ENCODE measurements at regions not wholly inside any gene's neighbourhood (a gene's known extent, or its start where the extent isn't known, plus 50 kb on each side); places are given as distances from the start of the nearest gene placed in this dataset.
A peak's percentile ranks its signal among the peaks of the same experiment; 100 is the strongest.

GRCh38 chr15:38660738-38661137 is 96.1 kb upstream of the RASGRP1 start:
- H3K4me1 Mint-ChIP-seq, result peaks cover 63% of the 10 kb centered on the region
- H3K9me3 Mint-ChIP-seq, result peaks cover 6% of the 10 kb centered on the region
- H3K4me3 Mint-ChIP-seq, result peak overlapping the region; percentile 20
- DNase-seq, result no peak
- no peaks in the 10 kb centered on the region for H3K27me3 Mint-ChIP-seq
- H3K27ac Mint-ChIP-seq, result peak overlapping the region; percentile 47
- H3K36me3 Mint-ChIP-seq, result peaks cover 5% of the 10 kb centered on the region

- peaks cover 10% of the 10 kb centered on the region for H3K9me3 Mint-ChIP-seq
- peaks cover 12% of the 10 kb centered on the region for H3K36me3 Mint-ChIP-seq
- DNase-seq, result no peak
- H3K27ac Mint-ChIP-seq, result no peak overlapping the region
- no peaks in the 10 kb centered on the region for H3K27me3 Mint-ChIP-seq
- H3K4me3 Mint-ChIP-seq, result no peak overlapping the region
- H3K4me1 Mint-ChIP-seq, result peaks cover 68% of the 10 kb centered on the region
Observed at GRCh38 chr15:38662033-38662802, 97.6 kb upstream of the RASGRP1 start.

GRCh38 chr15:38662805-38663204 is 98.2 kb upstream of the RASGRP1 start:
- Mint-ChIP-seq H3K27me3 (no peaks in the 10 kb centered on the region), H3K36me3 (peaks cover 16% of the 10 kb centered on the region), H3K4me3 (no peak overlapping the region), H3K4me1 (peaks cover 74% of the 10 kb centered on the region), H3K9me3 (peaks cover 10% of the 10 kb centered on the region), H3K27ac (no peak overlapping the region)
- no peak for DNase-seq

GRCh38 chr15:38665586-38666305 is 101.1 kb upstream of the RASGRP1 start:
- no peak for DNase-seq
- H3K4me1 Mint-ChIP-seq, result peaks cover 78% of the 10 kb centered on the region
- H3K27ac Mint-ChIP-seq, result peak overlapping the region; percentile 18
- H3K4me3 Mint-ChIP-seq, result no peak overlapping the region
- H3K27me3 Mint-ChIP-seq, result no peaks in the 10 kb centered on the region
- H3K36me3 Mint-ChIP-seq, result peaks cover 15% of the 10 kb centered on the region
- peaks cover 6% of the 10 kb centered on the region for H3K9me3 Mint-ChIP-seq

GRCh38 chr15:38666865-38667510 is 102.4 kb upstream of the RASGRP1 start:
- Mint-ChIP-seq H3K9me3 (peaks cover 4% of the 10 kb centered on the region), H3K4me3 (no peak overlapping the region), H3K4me1 (peaks cover 83% of the 10 kb centered on the region), H3K36me3 (peaks cover 16% of the 10 kb centered on the region), H3K27me3 (no peaks in the 10 kb centered on the region), H3K27ac (peak overlapping the region; percentile 72)
- DNase-seq, result no peak

- peaks cover 4% of the 10 kb centered on the region for H3K9me3 Mint-ChIP-seq
- H3K36me3 Mint-ChIP-seq, result peaks cover 16% of the 10 kb centered on the region
Observed at GRCh38 chr15:38667890-38668850, 103.6 kb upstream of the RASGRP1 start.

GRCh38 chr15:38668898-38669391 is 104.3 kb upstream of the RASGRP1 start:
- Mint-ChIP-seq H3K9me3 (peaks cover 7% of the 10 kb centered on the region), H3K27ac (no peak overlapping the region), H3K27me3 (no peaks in the 10 kb centered on the region), H3K36me3 (peaks cover 16% of the 10 kb centered on the region), H3K4me1 (peaks cover 87% of the 10 kb centered on the region), H3K4me3 (no peak overlapping the region)
- no peak for DNase-seq

More at GRCh38 chr15:38667890-38668850, 103.6 kb upstream of the RASGRP1 start:
- DNase-seq, result no peak
- Mint-ChIP-seq H3K4me1 (peaks cover 85% of the 10 kb centered on the region), H3K27me3 (no peaks in the 10 kb centered on the region), H3K4me3 (no peak overlapping the region), H3K27ac (peak overlapping the region; percentile 72)

GRCh38 chr15:38670128-38671005 is 105.8 kb upstream of the RASGRP1 start:
- peaks cover 16% of the 10 kb centered on the region for H3K36me3 Mint-ChIP-seq
- H3K27me3 Mint-ChIP-seq, result no peaks in the 10 kb centered on the region
- DNase-seq, result peak; percentile 49
- peaks cover 7% of the 10 kb centered on the region for H3K9me3 Mint-ChIP-seq
- peaks cover 85% of the 10 kb centered on the region for H3K4me1 Mint-ChIP-seq
- H3K27ac Mint-ChIP-seq, result peak overlapping the region; percentile 94
- peak overlapping the region; percentile 12 for H3K4me3 Mint-ChIP-seq

- DNase-seq, result no peak
- no peaks in the 10 kb centered on the region for H3K27me3 Mint-ChIP-seq
- H3K9me3 Mint-ChIP-seq, result peaks cover 7% of the 10 kb centered on the region
- peaks cover 16% of the 10 kb centered on the region for H3K36me3 Mint-ChIP-seq
- peak overlapping the region; percentile 12 for H3K4me3 Mint-ChIP-seq
- H3K4me1 Mint-ChIP-seq, result peaks cover 78% of the 10 kb centered on the region
- peak overlapping the region; percentile 94 for H3K27ac Mint-ChIP-seq
Observed at GRCh38 chr15:38671006-38671387, 106.4 kb upstream of the RASGRP1 start.

- Mint-ChIP-seq H3K27ac (peak overlapping the region; percentile 94), H3K9me3 (peaks cover 4% of the 10 kb centered on the region), H3K27me3 (no peaks in the 10 kb centered on the region), H3K36me3 (peaks cover 13% of the 10 kb centered on the region), H3K4me3 (peak overlapping the region; percentile 61), H3K4me1 (peaks cover 71% of the 10 kb centered on the region)
- peak; percentile 47 for DNase-seq
Observed at GRCh38 chr15:38671675-38672254, 107.2 kb upstream of the RASGRP1 start.

- Mint-ChIP-seq H3K4me3 (peak overlapping the region; percentile 61), H3K4me1 (peaks cover 71% of the 10 kb centered on the region), H3K36me3 (peaks cover 8% of the 10 kb centered on the region), H3K27ac (peak overlapping the region; percentile 94), H3K27me3 (no peaks in the 10 kb centered on the region), H3K9me3 (peaks cover 4% of the 10 kb centered on the region)
- no peak for DNase-seq
Observed at GRCh38 chr15:38672273-38672672, 107.7 kb upstream of the RASGRP1 start.

GRCh38 chr15:38672814-38673670 is 108.4 kb upstream of the RASGRP1 start:
- Mint-ChIP-seq H3K27ac (peak overlapping the region; percentile 94), H3K4me3 (peak overlapping the region; percentile 19), H3K4me1 (peaks cover 66% of the 10 kb centered on the region), H3K36me3 (peaks cover 9% of the 10 kb centered on the region), H3K27me3 (no peaks in the 10 kb centered on the region), H3K9me3 (peaks cover 4% of the 10 kb centered on the region)
- DNase-seq, result no peak
